ENCODE measurements at regions not wholly inside any gene's neighbourhood (a gene's known extent, or its start where the extent isn't known, plus 50 kb on each side); places are given as distances from the start of the nearest gene placed in this dataset.

- no peak for DNase-seq
Observed at GRCh38 chr1:38454236-38454635, 405.3 kb downstream of the RRAGC start.

- no peak for DNase-seq
Observed at GRCh38 chr1:38452246-38452645, 405.7 kb upstream of the POU3F1 start.

GRCh38 chr1:38451541-38451993 lies 405.0 kb upstream of the POU3F1 start:
- DNase-seq = no peak

GRCh38 chr1:38448893-38449292 lies 402.3 kb upstream of the POU3F1 start:
- no peak for DNase-seq

GRCh38 chr1:38446936-38447335 lies 400.3 kb upstream of the POU3F1 start:
- no peak for DNase-seq

GRCh38 chr1:38444770-38445442 lies 398.3 kb upstream of the POU3F1 start:
- DNase-seq = no peak

GRCh38 chr1:38444311-38444710 lies 397.7 kb upstream of the POU3F1 start:
- DNase-seq = no peak

- DNase-seq = no peak
Observed at GRCh38 chr1:38440402-38440801, 393.8 kb upstream of the POU3F1 start.

GRCh38 chr1:38436749-38437148 lies 390.2 kb upstream of the POU3F1 start:
- no peak for DNase-seq

GRCh38 chr1:38436006-38436405 lies 389.4 kb upstream of the POU3F1 start:
- DNase-seq = no peak

GRCh38 chr1:38433084-38433722 lies 386.6 kb upstream of the POU3F1 start:
- DNase-seq = no peak

GRCh38 chr1:38431535-38432376 lies 385.2 kb upstream of the POU3F1 start:
- DNase-seq = no peak

GRCh38 chr1:38430949-38431348 lies 384.4 kb upstream of the POU3F1 start:
- DNase-seq = no peak

GRCh38 chr1:38424677-38425076 lies 378.1 kb upstream of the POU3F1 start:
- no peak for DNase-seq

- no peak for DNase-seq
Observed at GRCh38 chr1:38420666-38421065, 374.1 kb upstream of the POU3F1 start.

- no peak for DNase-seq
Observed at GRCh38 chr1:38418195-38419030, 371.8 kb upstream of the POU3F1 start.

- DNase-seq = no peak
Observed at GRCh38 chr1:38403667-38404066, 357.1 kb upstream of the POU3F1 start.

- DNase-seq = no peak
Observed at GRCh38 chr1:38402230-38402815, 355.7 kb upstream of the POU3F1 start.

- no peak for DNase-seq
Observed at GRCh38 chr1:38396606-38397005, 350.0 kb upstream of the POU3F1 start.

- DNase-seq = no peak
Observed at GRCh38 chr1:38394303-38394702, 347.7 kb upstream of the POU3F1 start.

GRCh38 chr1:38392861-38393260 lies 346.3 kb upstream of the POU3F1 start:
- DNase-seq = no peak

- DNase-seq = no peak
Observed at GRCh38 chr1:38381256-38381655, 334.7 kb upstream of the POU3F1 start.

GRCh38 chr1:38376577-38376976 lies 330.0 kb upstream of the POU3F1 start:
- DNase-seq = no peak

Measured in stimulated activated CD4-positive, alpha-beta T cell treated with anti-CD3 and anti-CD28 coated beads, Interleukin-4, amount 100 ng/mL, for 24 hours (primary cell).